ENCODE measurements at regions not wholly inside any gene's neighbourhood (a gene's known extent, or its start where the extent isn't known, plus 50 kb on each side); places are given as distances from the start of the nearest gene placed in this dataset.

DNA sequence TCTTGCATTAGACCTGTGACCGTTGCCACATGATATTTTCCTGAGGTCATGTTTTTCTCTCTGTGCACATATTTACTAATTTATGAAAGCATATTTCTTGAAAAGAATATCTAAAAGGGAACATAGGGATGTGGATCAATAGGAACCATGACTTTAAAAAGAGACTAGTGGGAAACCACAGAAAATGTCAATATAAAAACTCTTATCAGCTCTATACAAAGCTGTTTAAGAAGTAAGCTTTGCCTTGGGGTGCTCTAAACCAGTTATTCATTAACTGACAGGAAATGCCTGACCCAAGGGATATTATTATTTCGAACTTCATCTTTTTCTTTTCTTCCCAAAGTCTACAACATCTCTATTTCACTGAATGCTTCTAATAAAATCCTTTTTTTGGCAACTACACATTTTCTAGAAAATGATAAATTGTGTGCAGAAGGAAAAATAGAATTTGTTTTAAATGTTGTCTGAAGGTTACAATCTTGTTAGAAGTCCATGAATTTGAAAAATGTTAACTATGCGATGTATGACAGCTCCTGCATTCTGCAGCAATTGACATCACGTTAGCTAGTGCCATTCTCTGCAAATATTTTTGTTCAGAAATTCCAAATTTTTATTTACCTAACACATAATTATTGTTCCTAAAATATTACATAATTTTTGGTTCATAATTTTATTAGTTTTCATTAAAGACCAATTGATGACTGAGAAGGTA, 345.0 kb downstream of the SLC16A7 start:
- Histone ChIP-seq H3K9me3 (ENCODE audit: control insufficient read depth in 1 of 2, insufficient read depth in 1 of 2, low read depth in 1 of 2, low read length in 2 of 2) (no peaks in the 10 kb centered on the region), H3K27ac (ENCODE audit: low read depth, low read length) (no peak overlapping the region), H3K4me3 (replicated peaks in 1 of 2; ENCODE audit: low read depth in 1 of 2, low read length in 2 of 2) (no peak overlapping the region), H3K4me1 (ENCODE audit: control insufficient read depth in 1 of 2, insufficient read depth in 2 of 2, low read length in 2 of 2) (no peaks in the 10 kb centered on the region), H3K9me2 (ENCODE audit: insufficient read depth) (no peaks in the 10 kb centered on the region), H2AFZ (ENCODE audit: low read depth, low read length, poor library complexity, severe bottlenecking) (no peak overlapping the region), H4K20me1 (ENCODE audit: insufficient read depth) (no peaks in the 10 kb centered on the region), H3K9ac (ENCODE audit: low read length) (no peak overlapping the region), H3K4me2 (ENCODE audit: low read length) (no peak overlapping the region), H3K36me3 (ENCODE audit: control insufficient read depth in 1 of 2, insufficient read depth in 2 of 2, low read length in 2 of 2) (no peaks in the 10 kb centered on the region), H3K79me2 (ENCODE audit: insufficient read depth, low read length) (no peaks in the 10 kb centered on the region), H3K27me3 (ENCODE audit: insufficient read depth, low read length) (no peaks in the 10 kb centered on the region)
- ChIA-PET POLR2A (no interaction called here), CTCF (no interaction called here), RAD21 (ENCODE audit: low non-redundant PET in 1 of 2, low total read pairs in 2 of 2, uncharacterized antibody in 2 of 2, unreplicated experiment in 2 of 2) (no interaction called here)
- intact Hi-C loops (cut with micrococcal nuclease), result no loop called here
- TF ChIP-seq FOSL1 (IDR thresholded peaks at IDR 0.05; ENCODE audit: low read depth) (no peak), POLR2A (IDR thresholded peaks at IDR 0.05; ENCODE audit: borderline replicate concordance, extremely low read depth, insufficient read depth, insufficient read length) (no peak), SRF (IDR thresholded peaks at IDR 0.05; ENCODE audit: low read depth) (no peak), POLR2AphosphoS5 (IDR thresholded peaks at IDR 0.05; ENCODE audit: low read depth, low read length) (no peak)
- TF ChIP-seq, protein P1, sequence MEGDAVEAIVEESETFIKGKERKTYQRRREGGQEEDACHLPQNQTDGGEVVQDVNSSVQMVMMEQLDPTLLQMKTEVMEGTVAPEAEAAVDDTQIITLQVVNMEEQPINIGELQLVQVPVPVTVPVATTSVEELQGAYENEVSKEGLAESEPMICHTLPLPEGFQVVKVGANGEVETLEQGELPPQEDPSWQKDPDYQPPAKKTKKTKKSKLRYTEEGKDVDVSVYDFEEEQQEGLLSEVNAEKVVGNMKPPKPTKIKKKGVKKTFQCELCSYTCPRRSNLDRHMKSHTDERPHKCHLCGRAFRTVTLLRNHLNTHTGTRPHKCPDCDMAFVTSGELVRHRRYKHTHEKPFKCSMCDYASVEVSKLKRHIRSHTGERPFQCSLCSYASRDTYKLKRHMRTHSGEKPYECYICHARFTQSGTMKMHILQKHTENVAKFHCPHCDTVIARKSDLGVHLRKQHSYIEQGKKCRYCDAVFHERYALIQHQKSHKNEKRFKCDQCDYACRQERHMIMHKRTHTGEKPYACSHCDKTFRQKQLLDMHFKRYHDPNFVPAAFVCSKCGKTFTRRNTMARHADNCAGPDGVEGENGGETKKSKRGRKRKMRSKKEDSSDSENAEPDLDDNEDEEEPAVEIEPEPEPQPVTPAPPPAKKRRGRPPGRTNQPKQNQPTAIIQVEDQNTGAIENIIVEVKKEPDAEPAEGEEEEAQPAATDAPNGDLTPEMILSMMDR (IDR thresholded peaks at IDR 0.05 in 2 of 3, conservative IDR thresholded peaks at IDR 0.05 in 1 of 3; ENCODE audit: borderline replicate concordance in 1 of 3, insufficient read depth in 1 of 3, low read depth in 2 of 3, low read length in 2 of 3), result no peak
- no peak for DNase-seq (ENCODE audit: low read depth, low spot score)
- BruUV-seq (replicated peaks), result no TSS peak
- ATAC-seq, result no peak

DNA sequence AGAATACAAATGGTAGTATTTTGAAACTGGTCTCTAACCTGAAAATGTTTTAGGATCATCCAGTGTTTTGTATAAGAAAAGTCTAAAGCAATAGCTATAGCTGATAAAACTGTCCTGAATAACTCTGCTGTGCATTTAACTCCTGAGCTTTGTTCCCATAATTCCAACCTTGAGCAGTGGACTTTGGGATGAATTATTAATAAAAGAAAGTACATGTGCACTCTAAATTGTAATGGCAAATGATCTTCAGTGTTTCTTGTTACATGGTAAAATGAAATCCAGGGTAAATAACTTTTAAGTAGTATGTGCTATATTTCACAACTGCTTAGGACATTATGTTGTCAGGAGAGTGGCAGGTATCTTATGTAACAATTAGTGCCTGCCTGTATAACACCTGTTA, 345.6 kb downstream of the SLC16A7 start:
- RAD21 ChIA-PET (ENCODE audit: low non-redundant PET in 1 of 2, low total read pairs in 2 of 2, uncharacterized antibody in 2 of 2, unreplicated experiment in 2 of 2), result no interaction called here
- no peaks in the 10 kb centered on the region for H3K9me3 ChIP-seq (ENCODE audit: control insufficient read depth in 1 of 2, insufficient read depth in 1 of 2, low read depth in 1 of 2, low read length in 2 of 2)
- H3K79me2 ChIP-seq (ENCODE audit: insufficient read depth, low read length), result no peaks in the 10 kb centered on the region
- no peaks in the 10 kb centered on the region for H4K20me1 ChIP-seq (ENCODE audit: insufficient read depth)
- no peaks in the 10 kb centered on the region for H3K27me3 ChIP-seq (ENCODE audit: insufficient read depth, low read length)
- POLR2A ChIA-PET, result no interaction called here
- H2AFZ ChIP-seq (ENCODE audit: low read depth, low read length, poor library complexity, severe bottlenecking), result no peak overlapping the region
- no peak for DNase-seq (ENCODE audit: low read depth, low spot score)
- CTCF ChIA-PET, result no interaction called here
- H3K4me3 ChIP-seq (replicated peaks in 1 of 2; ENCODE audit: low read depth in 1 of 2, low read length in 2 of 2), result no peak overlapping the region
- H3K9me2 ChIP-seq (ENCODE audit: insufficient read depth), result no peaks in the 10 kb centered on the region
- no peaks in the 10 kb centered on the region for H3K36me3 ChIP-seq (ENCODE audit: control insufficient read depth in 1 of 2, insufficient read depth in 2 of 2, low read length in 2 of 2)
- no peak for ATAC-seq
- no peak overlapping the region for H3K27ac ChIP-seq (ENCODE audit: low read depth, low read length)
- intact Hi-C loops (cut with micrococcal nuclease), result no loop called here
- no peak overlapping the region for H3K4me2 ChIP-seq (ENCODE audit: low read length)
- TF ChIP-seq, protein P2, sequence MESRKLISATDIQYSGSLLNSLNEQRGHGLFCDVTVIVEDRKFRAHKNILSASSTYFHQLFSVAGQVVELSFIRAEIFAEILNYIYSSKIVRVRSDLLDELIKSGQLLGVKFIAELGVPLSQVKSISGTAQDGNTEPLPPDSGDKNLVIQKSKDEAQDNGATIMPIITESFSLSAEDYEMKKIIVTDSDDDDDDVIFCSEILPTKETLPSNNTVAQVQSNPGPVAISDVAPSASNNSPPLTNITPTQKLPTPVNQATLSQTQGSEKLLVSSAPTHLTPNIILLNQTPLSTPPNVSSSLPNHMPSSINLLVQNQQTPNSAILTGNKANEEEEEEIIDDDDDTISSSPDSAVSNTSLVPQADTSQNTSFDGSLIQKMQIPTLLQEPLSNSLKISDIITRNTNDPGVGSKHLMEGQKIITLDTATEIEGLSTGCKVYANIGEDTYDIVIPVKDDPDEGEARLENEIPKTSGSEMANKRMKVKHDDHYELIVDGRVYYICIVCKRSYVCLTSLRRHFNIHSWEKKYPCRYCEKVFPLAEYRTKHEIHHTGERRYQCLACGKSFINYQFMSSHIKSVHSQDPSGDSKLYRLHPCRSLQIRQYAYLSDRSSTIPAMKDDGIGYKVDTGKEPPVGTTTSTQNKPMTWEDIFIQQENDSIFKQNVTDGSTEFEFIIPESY (IDR thresholded peaks at IDR 0.05; ENCODE audit: extremely low read depth, insufficient replicate concordance, low read length), result no peak
- TF ChIP-seq SRF (IDR thresholded peaks at IDR 0.05; ENCODE audit: low read depth) (no peak), ELF1 (IDR thresholded peaks at IDR 0.05; ENCODE audit: borderline replicate concordance, low read depth) (no peak), SP1 (IDR thresholded peaks at IDR 0.05; ENCODE audit: low read depth) (no peak), EGR1 (IDR thresholded peaks at IDR 0.05; ENCODE audit: low read depth) (no peak), JUND (IDR thresholded peaks at IDR 0.05) (no peak), CEBPB (IDR thresholded peaks at IDR 0.05; ENCODE audit: low read depth) (no peak), EZH2 (IDR thresholded peaks at IDR 0.05) (no peak), SIN3A (IDR thresholded peaks at IDR 0.05; ENCODE audit: low read depth) (no peak), EZH2phosphoT487 (IDR thresholded peaks at IDR 0.05; ENCODE audit: borderline replicate concordance) (no peak), POLR2A (IDR thresholded peaks at IDR 0.05; ENCODE audit: borderline replicate concordance, extremely low read depth, insufficient read depth, insufficient read length) (no peak), ZNF274 (IDR thresholded peaks at IDR 0.05; ENCODE audit: low read depth, low read length) (no peak), RAD21 (IDR thresholded peaks at IDR 0.05; ENCODE audit: low read depth) (no peak)
- TF ChIP-seq, protein P3, sequence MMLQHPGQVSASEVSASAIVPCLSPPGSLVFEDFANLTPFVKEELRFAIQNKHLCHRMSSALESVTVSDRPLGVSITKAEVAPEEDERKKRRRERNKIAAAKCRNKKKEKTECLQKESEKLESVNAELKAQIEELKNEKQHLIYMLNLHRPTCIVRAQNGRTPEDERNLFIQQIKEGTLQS (IDR thresholded peaks at IDR 0.05), result no peak
- H3K4me1 ChIP-seq (ENCODE audit: control insufficient read depth in 1 of 2, insufficient read depth in 2 of 2, low read length in 2 of 2), result no peaks in the 10 kb centered on the region
- no TSS peak for BruUV-seq (replicated peaks)
- H3K9ac ChIP-seq (ENCODE audit: low read length), result no peak overlapping the region
